ENCODE measurements at regions not wholly inside any gene's neighbourhood (a gene's known extent, or its start where the extent isn't known, plus 50 kb on each side); places are given as distances from the start of the nearest gene placed in this dataset.

DNA sequence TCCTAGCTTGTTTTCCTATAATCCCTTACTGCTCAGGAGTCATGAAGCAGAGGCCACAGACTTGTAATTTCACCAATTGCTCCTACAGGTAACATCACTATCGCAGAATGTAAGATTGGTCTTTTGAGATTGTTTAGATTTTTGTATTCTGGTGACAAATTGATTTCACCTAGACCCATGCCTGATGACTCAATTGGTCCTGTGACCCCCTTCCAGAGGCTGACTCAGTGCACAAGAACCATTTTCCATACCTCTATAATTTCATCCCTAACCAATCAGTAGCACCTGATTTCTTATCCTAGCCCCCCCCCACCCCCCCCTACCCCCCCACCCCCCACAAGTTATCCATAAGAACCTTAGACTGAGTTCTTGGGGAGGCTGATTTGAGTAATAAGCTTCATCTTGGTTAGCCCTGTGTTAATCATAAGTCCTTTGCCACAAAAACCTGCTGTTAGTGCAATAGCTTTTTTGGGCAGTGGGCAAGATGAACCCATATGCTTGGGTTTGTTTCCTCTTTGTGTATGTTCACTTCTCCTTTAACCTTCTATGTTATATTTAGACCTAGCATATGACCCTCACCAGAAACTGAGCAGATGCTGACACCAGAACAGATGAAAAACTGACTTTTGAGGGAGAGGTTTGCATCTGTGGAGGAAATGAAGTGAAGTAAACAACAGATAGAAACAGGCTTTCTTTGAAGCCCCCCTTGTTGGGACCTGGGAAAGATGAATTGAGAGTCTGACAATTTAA, 187.1 kb downstream of the KIF20B start:
- no peak for DNase-seq

DNA sequence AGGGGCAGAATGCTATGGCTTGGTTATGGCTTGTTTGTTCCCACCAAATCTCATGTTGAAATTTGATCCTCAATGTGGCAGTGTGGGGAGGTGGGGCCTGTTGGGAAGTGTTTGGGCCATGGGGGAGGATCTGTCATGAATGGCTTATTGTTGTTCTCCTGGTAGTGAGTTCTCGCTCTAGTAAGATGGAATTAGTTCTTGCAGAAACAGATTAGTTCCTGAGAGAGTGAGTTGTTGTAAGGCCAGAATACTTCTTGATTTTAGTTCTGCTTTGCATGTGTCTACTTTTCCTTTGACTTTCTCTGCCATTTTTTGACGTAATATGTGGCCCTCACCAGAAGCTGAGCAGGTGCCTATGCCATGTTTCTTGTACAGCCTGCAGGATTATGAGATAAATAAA, 188.2 kb downstream of the KIF20B start:
- no peak for DNase-seq

DNA sequence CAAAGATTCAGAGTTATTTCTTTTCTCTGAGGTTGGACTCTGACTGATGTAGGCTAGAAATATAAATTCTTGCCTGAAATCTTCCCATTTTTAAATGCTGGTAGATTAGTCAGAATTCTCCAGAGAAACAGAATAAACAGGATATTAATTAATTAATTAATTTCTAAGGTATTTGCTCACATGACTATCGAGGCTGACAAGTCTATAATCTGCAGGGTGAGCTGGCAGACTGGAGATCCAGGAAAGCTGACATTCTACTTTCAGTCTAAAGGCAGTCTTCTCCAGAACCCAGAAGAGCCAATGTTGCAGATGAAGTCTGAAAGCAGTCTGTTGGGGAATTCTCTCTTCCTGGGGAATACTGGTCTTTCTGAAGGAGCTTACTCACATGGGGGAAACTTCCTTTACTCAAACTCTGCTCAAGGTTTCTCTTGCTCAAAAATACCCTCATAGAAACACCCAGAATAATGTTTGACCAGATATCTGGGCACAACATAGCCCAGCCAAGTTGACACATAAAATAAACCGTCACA, 189.7 kb downstream of the KIF20B start:
- DNase-seq = no peak

DNA sequence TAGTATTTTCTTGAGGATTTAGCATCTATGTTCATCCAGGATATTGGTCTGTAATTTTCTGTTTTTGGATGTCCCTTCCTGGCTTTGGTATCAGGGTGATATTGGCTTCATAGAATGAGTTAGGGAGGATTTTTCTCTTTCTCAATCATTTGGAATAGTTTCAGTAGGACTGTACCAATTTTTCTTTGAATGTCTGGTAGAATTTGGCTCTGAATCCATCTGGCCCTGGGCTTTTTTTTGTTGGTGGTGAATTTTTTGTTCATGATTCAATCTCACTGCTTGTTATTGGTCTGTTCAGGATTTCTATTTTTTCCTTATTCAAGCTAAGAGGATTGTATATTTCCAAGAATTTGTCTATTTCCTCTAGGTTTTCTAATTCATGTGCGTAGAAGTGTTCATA, 192.7 kb downstream of the KIF20B start:
- no peak for DNase-seq

DNA sequence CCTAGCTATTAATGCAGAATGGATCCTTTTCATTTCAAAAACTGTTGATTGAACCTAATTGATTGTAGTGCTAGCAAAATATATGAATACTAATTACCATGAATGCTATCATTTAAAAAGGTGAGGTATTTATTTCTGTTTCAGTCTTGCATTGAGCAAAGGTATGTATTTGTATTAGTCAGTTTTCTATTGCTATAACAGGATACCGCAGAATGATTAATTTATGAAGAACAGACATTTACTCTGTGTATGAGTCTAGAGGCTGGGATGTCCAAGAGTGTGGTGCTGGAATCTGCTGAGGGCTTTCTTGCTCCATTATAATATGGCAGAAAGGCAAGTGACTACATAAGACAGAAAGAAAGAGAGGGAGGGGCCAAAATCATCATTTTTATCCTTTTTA, 199.2 kb downstream of the KIF20B start:
- DNase-seq = no peak

GRCh38 chr10:89901895-89902294, 200.5 kb downstream of the KIF20B start:
- no peak for DNase-seq

GRCh38 chr10:89904755-89905154, 203.4 kb downstream of the KIF20B start:
- DNase-seq = no peak

- no peak for DNase-seq
Observed at GRCh38 chr10:89909752-89910151, 208.4 kb downstream of the KIF20B start.

- DNase-seq = no peak
Observed at GRCh38 chr10:89915021-89915420, 213.6 kb downstream of the KIF20B start.

DNA sequence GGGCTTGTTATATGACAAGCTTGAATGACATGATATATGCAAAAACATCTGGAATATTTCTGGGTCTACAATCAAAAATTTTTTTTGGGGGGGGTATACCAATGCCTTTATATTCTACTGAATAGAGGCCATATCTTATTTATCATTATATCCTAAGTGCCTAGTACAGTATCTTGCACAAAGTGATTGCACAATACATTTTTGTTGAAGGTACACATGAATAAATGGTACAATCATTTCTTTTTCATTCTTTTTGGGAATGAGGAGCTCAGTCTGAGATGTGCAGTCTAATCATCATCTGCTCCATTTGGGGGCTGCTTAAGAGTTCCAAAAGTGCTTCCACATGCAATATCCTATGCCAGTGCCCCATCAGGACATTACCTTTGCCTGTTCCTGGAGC, 214.6 kb downstream of the KIF20B start:
- DNase-seq = no peak

- DNase-seq = no peak
Observed at GRCh38 chr10:89916468-89917215, 215.3 kb downstream of the KIF20B start.

DNA sequence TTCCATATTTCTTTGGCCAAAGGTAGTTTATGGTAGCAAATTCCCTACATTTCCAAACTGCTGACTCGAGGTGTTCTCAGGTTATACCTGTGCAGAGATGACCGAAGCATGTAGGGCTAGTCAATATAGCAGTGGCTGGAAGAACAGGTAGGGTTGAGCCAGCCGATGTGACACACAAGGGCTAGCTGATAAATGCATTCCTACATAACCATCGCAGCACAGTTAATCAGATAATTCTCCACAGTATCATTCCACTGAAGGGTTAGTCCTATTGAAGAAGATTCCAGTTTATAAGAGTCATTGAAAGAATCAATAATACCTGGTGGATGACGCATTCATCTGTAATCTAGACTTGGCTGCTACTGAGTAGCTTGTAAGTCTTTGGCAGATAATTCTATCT, 220.0 kb downstream of the KIF20B start:
- DNase-seq = no peak

- no peak for DNase-seq
Observed at GRCh38 chr10:89923661-89924060, 222.3 kb downstream of the KIF20B start.

GRCh38 chr10:89924261-89924660, 222.9 kb downstream of the KIF20B start:
- DNase-seq = no peak

DNA sequence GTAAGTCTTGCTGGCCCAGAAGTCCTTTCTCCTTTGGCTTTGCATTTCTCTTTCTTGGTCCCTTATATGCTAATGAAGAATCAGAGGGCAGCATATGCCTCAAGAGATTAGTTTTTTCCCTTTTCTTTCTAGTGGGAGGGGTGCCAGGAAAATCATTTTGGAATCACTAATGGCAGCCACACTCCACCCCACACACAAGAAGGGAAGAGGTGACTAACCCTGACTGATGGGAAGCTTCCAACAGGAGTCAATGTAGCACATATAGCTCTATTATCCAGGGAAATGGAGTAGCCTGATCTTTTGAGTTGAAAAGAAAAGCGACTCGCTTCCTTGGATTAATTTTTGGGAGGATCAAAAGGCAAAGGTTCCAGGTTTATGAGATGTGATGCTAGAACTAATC, 225.3 kb downstream of the KIF20B start:
- DNase-seq = no peak

GRCh38 chr10:89929282-89930026, 228.1 kb downstream of the KIF20B start:
- DNase-seq = no peak

DNA sequence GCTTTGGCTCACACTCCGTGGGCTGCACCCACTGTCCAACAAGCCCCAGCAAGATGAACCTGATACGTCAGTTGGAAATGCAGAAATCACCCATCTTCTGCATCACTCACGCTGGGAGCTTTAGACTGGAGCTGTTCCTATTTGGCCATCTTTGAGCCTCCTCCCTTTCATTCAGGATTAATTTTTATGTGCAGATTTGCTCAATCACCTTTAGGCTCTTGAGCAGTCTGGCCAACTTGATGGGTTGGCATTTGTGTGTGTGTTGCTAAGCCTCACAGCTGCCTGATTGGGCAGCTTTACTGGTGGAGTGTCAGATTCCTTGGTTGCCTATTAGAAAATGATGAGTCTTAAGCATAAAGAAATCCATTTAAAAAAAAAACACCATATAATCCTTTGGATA, 236.1 kb downstream of the KIF20B start:
- DNase-seq = no peak

DNA sequence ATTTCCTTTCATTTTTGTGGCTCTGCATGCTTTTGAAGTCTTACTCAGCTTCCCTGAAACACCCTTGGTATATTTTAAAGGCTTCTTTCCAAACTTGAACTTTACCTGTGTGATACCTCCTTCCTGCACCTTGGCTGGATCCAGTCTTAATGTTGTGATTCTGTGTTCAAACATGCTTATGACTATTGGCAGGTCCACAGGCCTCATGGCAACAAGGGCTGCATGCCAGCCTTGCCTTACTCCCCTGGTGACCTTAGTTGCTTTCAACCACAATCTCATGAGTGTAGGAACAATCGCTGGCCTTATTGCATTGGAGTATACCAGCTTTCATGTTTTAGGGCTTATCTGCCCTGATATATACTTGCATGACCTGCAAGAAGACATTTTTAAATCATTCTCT, 238.7 kb downstream of the KIF20B start:
- no peak for DNase-seq

DNA sequence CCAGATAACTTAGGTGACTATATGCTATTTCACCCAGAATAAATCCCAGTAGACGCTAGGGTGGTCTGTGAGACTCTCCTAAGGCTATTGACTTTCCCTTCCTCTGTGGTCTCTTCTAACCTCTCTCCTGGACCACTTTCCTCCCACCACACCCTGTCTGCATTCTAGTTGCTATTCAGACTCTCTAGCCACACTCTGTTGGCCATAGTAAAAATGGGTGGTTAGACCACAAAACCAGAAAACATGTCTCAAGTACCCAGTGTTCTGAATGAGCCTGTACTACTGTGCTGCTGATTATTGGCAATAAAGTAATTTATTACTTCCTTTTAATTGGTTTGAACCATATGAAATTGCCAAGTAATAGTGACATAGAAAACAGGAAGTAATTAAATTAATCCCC, 240.8 kb downstream of the KIF20B start:
- DNase-seq = no peak

GRCh38 chr10:89944138-89944537, 242.7 kb downstream of the KIF20B start:
- DNase-seq = no peak

DNA sequence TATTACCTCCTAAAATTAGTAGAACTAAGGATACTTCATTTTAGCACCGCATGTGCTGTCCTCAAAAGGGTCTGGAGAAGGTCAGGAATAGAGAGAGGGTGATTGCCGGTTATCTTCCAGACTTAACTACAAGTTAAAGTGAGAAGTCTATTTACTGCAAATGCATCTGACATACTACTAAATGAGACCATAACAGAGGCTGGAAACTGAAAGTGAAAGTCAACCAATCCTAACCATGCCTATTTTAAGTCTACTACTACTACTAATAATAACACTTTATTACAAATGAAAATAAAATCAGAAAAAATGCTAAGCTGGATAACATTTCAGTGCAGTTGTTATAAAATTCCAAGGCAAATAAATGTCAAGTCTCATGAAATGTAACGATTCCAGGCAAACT, 244.7 kb downstream of the KIF20B start:
- DNase-seq = no peak

DNA sequence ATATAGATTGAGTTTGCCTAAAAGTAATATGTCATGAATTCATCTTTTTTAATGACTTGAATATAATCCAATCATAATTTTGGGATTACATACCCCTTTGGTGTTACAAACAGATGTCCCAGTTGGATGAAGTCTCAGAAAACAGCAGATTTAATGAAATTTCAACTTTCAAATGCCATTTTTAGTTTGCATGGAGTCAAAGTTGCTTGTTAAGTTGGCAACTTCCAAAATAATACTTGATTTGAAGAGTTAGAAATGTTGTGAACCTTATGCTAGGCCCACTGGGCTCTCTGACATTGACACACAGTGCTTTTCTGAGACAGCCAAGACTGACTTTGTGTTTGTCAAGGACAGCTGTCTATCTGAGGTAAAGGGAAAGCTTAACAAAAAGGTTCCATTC, 248.1 kb downstream of the KIF20B start:
- no peak for DNase-seq

DNA sequence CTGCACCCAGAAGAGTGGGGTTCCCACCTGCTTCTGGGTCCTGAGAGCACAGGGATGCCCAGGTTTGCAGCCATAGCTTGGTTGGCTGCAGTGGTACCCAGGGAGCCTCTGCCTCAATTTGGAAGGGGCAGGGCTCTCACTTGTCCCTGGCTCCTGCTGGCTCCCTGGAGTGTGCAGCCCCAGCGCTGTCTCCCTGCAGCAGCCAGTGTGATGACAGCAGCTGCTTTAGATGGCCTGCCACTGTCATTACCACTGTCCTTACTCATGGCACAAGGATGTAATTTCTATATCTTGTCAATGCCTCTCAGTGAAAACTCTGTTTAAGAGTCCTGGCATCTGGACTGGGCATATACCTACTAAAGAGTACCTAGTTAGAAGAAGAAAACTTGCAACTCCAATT, 250.9 kb downstream of the KIF20B start:
- DNase-seq = no peak

DNA sequence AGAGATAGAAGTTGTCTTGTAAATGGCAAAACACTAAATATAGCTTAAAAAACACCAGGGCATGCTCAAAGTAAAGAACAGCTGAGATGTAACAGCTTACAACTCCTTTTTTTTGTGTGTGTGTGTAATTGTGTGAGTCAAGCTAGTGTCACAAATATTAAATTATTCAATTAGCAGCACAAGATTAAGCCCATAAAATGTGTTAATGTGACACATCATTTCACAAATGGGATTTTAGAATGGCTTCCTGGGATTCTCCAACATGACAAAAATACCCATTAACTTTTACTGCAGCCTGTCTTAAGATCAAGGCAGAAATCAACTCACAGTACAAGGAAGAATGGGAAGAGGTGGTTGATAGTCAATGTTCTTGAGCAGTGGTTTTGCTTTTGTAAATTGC, 251.4 kb downstream of the KIF20B start:
- DNase-seq = no peak

Measured in NCI-H1105 (cell line).